ENCODE measurements at regions not wholly inside any gene's neighbourhood (a gene's known extent, or its start where the extent isn't known, plus 50 kb on each side); places are given as distances from the start of the nearest gene placed in this dataset.
"Not testable (repeated sequence)": the region's sequence is repeated elsewhere in the genome, so short reads cannot be mapped to it uniquely, and the experiment has no call there.

GRCh38 chr10:9950070-9950469 is 1067.6 kb upstream of the CELF2 start:
- no peak for TF ChIP-seq CTCF (conservative IDR thresholded peaks at IDR 0.05; ENCODE audit: low read length)
- no peak for DNase-seq (ENCODE audit: low read depth)

GRCh38 chr10:9951481-9952257 is 1066.0 kb upstream of the CELF2 start:
- no peak for TF ChIP-seq CTCF (conservative IDR thresholded peaks at IDR 0.05; ENCODE audit: low read length)
- no peak for DNase-seq (ENCODE audit: low read depth)

More at GRCh38 chr10:9950070-9950469, 1067.6 kb upstream of the CELF2 start:
- H3K4me3 ChIP-seq (ENCODE audit: low read length): no peak overlapping the region

GRCh38 chr10:9957351-9957750 is 1060.3 kb upstream of the CELF2 start:
- TF ChIP-seq CTCF (conservative IDR thresholded peaks at IDR 0.05; ENCODE audit: low read length): no peak
- H3K4me3 ChIP-seq (ENCODE audit: low read length): no peak overlapping the region
- DNase-seq (ENCODE audit: low read depth): no peak

More at GRCh38 chr10:9951481-9952257, 1066.0 kb upstream of the CELF2 start:
- no peak overlapping the region for H3K4me3 ChIP-seq (ENCODE audit: low read length)

GRCh38 chr10:9957876-9958275 is 1059.8 kb upstream of the CELF2 start:
- DNase-seq (ENCODE audit: low read depth): not testable (repeated sequence)

GRCh38 chr10:9965341-9965740 is 1052.3 kb upstream of the CELF2 start:
- TF ChIP-seq CTCF (conservative IDR thresholded peaks at IDR 0.05; ENCODE audit: low read length): no peak
- no peak overlapping the region for H3K4me3 ChIP-seq (ENCODE audit: low read length)
- DNase-seq (ENCODE audit: low read depth): no peak

More at GRCh38 chr10:9957876-9958275, 1059.8 kb upstream of the CELF2 start:
- H3K4me3 ChIP-seq (ENCODE audit: low read length): not testable (repeated sequence)

GRCh38 chr10:9986786-9987185 is 1030.9 kb upstream of the CELF2 start:
- no peak overlapping the region for H3K4me3 ChIP-seq (ENCODE audit: low read length)
- no peak for TF ChIP-seq CTCF (conservative IDR thresholded peaks at IDR 0.05; ENCODE audit: low read length)
- no peak for DNase-seq (ENCODE audit: low read depth)

- no peak for TF ChIP-seq CTCF (conservative IDR thresholded peaks at IDR 0.05; ENCODE audit: low read length)
- no peak overlapping the region for H3K4me3 ChIP-seq (ENCODE audit: low read length)
- DNase-seq (ENCODE audit: low read depth): no peak
Measured at GRCh38 chr10:9987197-9987596, 1030.5 kb upstream of the CELF2 start.

All from AG10803 (cell line).